Esophagus muscularis mucosa (tissue), 3 donors: ENCODE measurements at regions not wholly inside any gene's neighbourhood (a gene's known extent, or its start where the extent isn't known, plus 50 kb on each side); places are given as distances from the start of the nearest gene placed in this dataset.
"Not testable (repeated sequence)": the region's sequence is repeated elsewhere in the genome, so short reads cannot be mapped to it uniquely, and the experiment has no call there.

Experiments used
- CTCF ChIP-seq, 3 experiments: fragments of 200-600 bp in 2 of 3; fragments of 450-650 bp in 1 of 3; sonication (generic) in 2 of 3; IDR thresholded peaks; one replicate each; pipeline ENCODE4 v1.5.1; 2017 to 2019; ENCODE audit warnings: antibody characterized with exemption in 3 of 3, mild to moderate bottlenecking in 2 of 3, moderate library complexity in 1 of 3
- POLR2AphosphoS5 ChIP-seq, 2 donors: sonication (generic); formaldehyde crosslinking; IDR thresholded peaks; one replicate each; pipeline ENCODE4 v1.6.1; 2017; ENCODE audit warnings: antibody characterized with exemption in 2 of 2

- not testable (repeated sequence) for TF ChIP-seq POLR2AphosphoS5, CTCF (IDR thresholded peaks at IDR 0.05)
Observed at GRCh38 chr2:111376272-111376970, 255.7 kb downstream of the BCL2L11 start.
